Kidney (tissue), 13 donors: ENCODE measurements at regions not wholly inside any gene's neighbourhood (a gene's known extent, or its start where the extent isn't known, plus 50 kb on each side); places are given as distances from the start of the nearest gene placed in this dataset.

ENCODE experiments used
- DNase-seq, 5 donors: peaks; one replicate each; pipeline ENCODE4 v3.0.0-alpha.2; 2013 to 2020
- FAIRE-seq: peaks from 2 replicates; lab custom pipeline; 2012; peaks lifted over from hg19 to GRCh38; lab: Jason Lieb, UNC
- H3K27ac ChIP-seq, 2 donors: one replicate each; pipeline ENCODE4 v1.7.0; 2013; ENCODE audit warnings: low read depth in 2 of 2, low read length in 2 of 2, inconsistent platforms in 1 of 2
- H3K27me3 ChIP-seq: one replicate; pipeline ENCODE4 v1.7.1; 2013; ENCODE audit warnings: low read length, inconsistent platforms; ENCODE audit not compliant: control insufficient read depth, insufficient read depth
- H3K36me3 ChIP-seq, 3 donors: one replicate each; pipeline versions ENCODE4 v1.7.0 to v1.7.1; 2013; ENCODE audit warnings: low read length in 3 of 3, control low read depth in 1 of 3, inconsistent platforms in 1 of 3; ENCODE audit not compliant: insufficient read depth in 3 of 3, control insufficient read depth in 2 of 3
- H3K4me1 ChIP-seq, 3 donors: one replicate each; pipeline versions ENCODE4 v1.7.0 to v1.7.1; 2013; ENCODE audit warnings: low read length in 3 of 3, inconsistent platforms in 1 of 3, low read depth in 1 of 3; ENCODE audit not compliant: control insufficient read depth in 2 of 3, insufficient read depth in 2 of 3
- H3K4me3 ChIP-seq, 3 donors: one replicate each; pipeline versions ENCODE4 v1.7.0 to v1.8.1; 2013; ENCODE audit warnings: low read length in 3 of 3, control low read depth in 1 of 3, inconsistent platforms in 1 of 3
- H3K9ac ChIP-seq, 3 donors: one replicate each; pipeline versions ENCODE4 v1.7.0 to v1.7.1; 2013; ENCODE audit warnings: low read length in 3 of 3, control low read depth in 1 of 3, inconsistent platforms in 1 of 3
- H3K9me3 ChIP-seq, 3 donors: one replicate each; pipeline versions ENCODE4 v1.7.0 to v1.7.1; 2013; ENCODE audit warnings: low read length in 3 of 3, control low read depth in 1 of 3, inconsistent platforms in 1 of 3; ENCODE audit not compliant: control insufficient read depth in 2 of 3, insufficient read depth in 1 of 3
- CTCF ChIP-seq: IDR thresholded peaks from 3 replicates; pipeline ENCODE4 v1.5.1; 2012; ENCODE audit warnings: mild to moderate bottlenecking, moderate library complexity, borderline replicate concordance; ENCODE audit not compliant: insufficient read depth; ENCODE audit errors: extremely low read depth
- intact Hi-C: fragments of 100-400 bp; cut with DNase I; formaldehyde crosslinking; loops from one replicate; pipeline ENCODE4 v1.11.1; 2022
- donor health status: control.
- donor health status: control.
- donor health status: control.
- donor health status: control.
- donor health status: control.
- donor health status: DM: yes; HTN: yes; CAD: no.
- donor health status: Normal renal cell carcinoma (clear cell type).

DNA sequence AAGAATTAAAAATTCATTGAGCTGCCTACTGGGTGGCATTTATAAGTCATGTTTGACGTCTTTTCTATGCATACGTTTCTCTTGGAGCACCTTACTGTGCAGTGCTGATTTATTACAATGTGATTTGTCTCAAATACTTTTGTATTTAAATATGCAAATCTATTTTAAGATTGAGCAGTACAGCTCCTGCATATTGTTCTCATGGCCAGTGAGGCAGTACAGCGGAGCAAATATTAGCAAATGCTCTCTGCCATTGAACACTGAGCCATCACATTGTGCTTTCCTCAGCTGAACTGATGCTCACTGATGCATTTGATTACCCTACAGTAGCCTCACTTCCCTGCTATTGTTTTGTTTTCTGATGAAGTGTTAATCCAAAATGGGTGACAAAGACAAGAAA, 149.6 kb downstream of the HTR1A start:
- FAIRE-seq (no peak), DNase-seq (no peak)
- H3K9me3 ChIP-seq = peaks cover 0 to 10% (median 0%) of the 10 kb centered on the region in 3 donors
- intact Hi-C loops = no loop called here
- H3K27me3 ChIP-seq = no peaks in the 10 kb centered on the region
- H3K27ac ChIP-seq = no peak overlapping the region
- H3K4me1 ChIP-seq = no peaks in the 10 kb centered on the region
- no peak for TF ChIP-seq CTCF
- H3K36me3 ChIP-seq = no peaks in the 10 kb centered on the region
- H3K9ac ChIP-seq = no peak overlapping the region
- no peak overlapping the region for H3K4me3 ChIP-seq

DNA sequence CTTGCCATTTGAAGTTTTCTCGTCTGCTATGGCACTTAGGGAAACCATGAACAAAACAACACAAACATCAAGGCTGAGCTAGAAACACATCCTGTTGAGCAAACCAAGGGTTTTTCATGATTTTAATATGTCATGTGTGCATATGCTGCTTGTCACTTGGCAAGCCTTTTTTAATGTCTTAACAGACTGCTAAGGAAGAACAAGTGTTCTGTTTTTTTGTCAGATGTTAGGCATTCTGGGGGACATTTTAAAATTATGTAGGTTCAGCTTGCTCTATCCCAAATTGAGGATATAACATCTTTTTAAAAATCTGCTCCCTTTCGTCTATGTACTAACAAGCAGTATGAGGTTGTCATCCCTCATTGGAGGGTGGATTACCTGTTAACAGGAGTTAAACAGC, 150.3 kb downstream of the HTR1A start:
- intact Hi-C loops = no loop called here
- H3K4me3 ChIP-seq = no peak overlapping the region
- no peak overlapping the region for H3K9ac ChIP-seq
- TF ChIP-seq CTCF = no peak
- no peak overlapping the region for H3K27ac ChIP-seq
- no peaks in the 10 kb centered on the region for H3K27me3 ChIP-seq
- DNase-seq = no peak
- no peak for FAIRE-seq
- H3K9me3 ChIP-seq = peaks cover 0 to 10% (median 0%) of the 10 kb centered on the region in 3 donors
- H3K36me3 ChIP-seq = no peaks in the 10 kb centered on the region
- no peaks in the 10 kb centered on the region for H3K4me1 ChIP-seq

- Histone ChIP-seq H3K4me1 (no peaks in the 10 kb centered on the region), H3K4me3 (no peak overlapping the region), H3K9me3 (peaks cover 0 to 10% (median 0%) of the 10 kb centered on the region in 3 donors), H3K27ac (no peak overlapping the region), H3K27me3 (no peaks in the 10 kb centered on the region), H3K9ac (no peak overlapping the region), H3K36me3 (no peaks in the 10 kb centered on the region)
- no peak for TF ChIP-seq CTCF
- DNase-seq = no peak
- FAIRE-seq = no peak
- intact Hi-C loops = no loop called here
These were observed 151.0 kb downstream of the HTR1A start for GRCh38 chr5:63811286-63811685.

GRCh38 chr5:63805151-63805550, 157.1 kb downstream of the HTR1A start:
- Histone ChIP-seq H3K36me3 (no peaks in the 10 kb centered on the region), H3K4me3 (no peak overlapping the region), H3K27ac (no peak overlapping the region), H3K9me3 (no peaks in the 10 kb centered on the region), H3K4me1 (no peaks in the 10 kb centered on the region), H3K9ac (no peak overlapping the region), H3K27me3 (no peaks in the 10 kb centered on the region)
- TF ChIP-seq CTCF = no peak
- DNase-seq (no peak), FAIRE-seq (no peak)
- intact Hi-C loops = no loop called here
